Coronary artery (tissue), 2 donors: ENCODE measurements at regions not wholly inside any gene's neighbourhood (a gene's known extent, or its start where the extent isn't known, plus 50 kb on each side); places are given as distances from the start of the nearest gene placed in this dataset.

Experiments used
- DNase-seq: peaks from one replicate; pipeline ENCODE4 v3.0.0-alpha.2; 2017; ENCODE audit warnings: low spot score
- H3K27ac ChIP-seq, 2 donors: fragments of 200-600 bp; sonication (generic); one replicate each; pipeline ENCODE4 v1.5.1; 2016 to 2019
- H3K4me3 ChIP-seq: fragments of 200-600 bp; sonication (generic); 2 replicates; pipeline ENCODE4 v1.5.1; 2016; ENCODE audit warnings: mild to moderate bottlenecking, moderate library complexity
- TF ChIP-seq, protein P1 (sequence below): fragments of 200-600 bp; sonication (generic); IDR thresholded peaks from one replicate; pipeline ENCODE4 v1.5.1; 2019; ENCODE audit warnings: antibody characterized with exemption

GRCh38 chr10:131021246-131021895, 290.1 kb downstream of the TCERG1L start:
- H3K4me3 ChIP-seq = no peak overlapping the region
- TF ChIP-seq, protein P1, sequence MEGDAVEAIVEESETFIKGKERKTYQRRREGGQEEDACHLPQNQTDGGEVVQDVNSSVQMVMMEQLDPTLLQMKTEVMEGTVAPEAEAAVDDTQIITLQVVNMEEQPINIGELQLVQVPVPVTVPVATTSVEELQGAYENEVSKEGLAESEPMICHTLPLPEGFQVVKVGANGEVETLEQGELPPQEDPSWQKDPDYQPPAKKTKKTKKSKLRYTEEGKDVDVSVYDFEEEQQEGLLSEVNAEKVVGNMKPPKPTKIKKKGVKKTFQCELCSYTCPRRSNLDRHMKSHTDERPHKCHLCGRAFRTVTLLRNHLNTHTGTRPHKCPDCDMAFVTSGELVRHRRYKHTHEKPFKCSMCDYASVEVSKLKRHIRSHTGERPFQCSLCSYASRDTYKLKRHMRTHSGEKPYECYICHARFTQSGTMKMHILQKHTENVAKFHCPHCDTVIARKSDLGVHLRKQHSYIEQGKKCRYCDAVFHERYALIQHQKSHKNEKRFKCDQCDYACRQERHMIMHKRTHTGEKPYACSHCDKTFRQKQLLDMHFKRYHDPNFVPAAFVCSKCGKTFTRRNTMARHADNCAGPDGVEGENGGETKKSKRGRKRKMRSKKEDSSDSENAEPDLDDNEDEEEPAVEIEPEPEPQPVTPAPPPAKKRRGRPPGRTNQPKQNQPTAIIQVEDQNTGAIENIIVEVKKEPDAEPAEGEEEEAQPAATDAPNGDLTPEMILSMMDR = no peak
- no peak overlapping the region for H3K27ac ChIP-seq
- DNase-seq = no peak

GRCh38 chr10:131021969-131022368, 289.6 kb downstream of the TCERG1L start:
- TF ChIP-seq, protein P1 = no peak
- no peak for DNase-seq
- no peak overlapping the region for H3K27ac ChIP-seq
- no peak overlapping the region for H3K4me3 ChIP-seq

DNA sequence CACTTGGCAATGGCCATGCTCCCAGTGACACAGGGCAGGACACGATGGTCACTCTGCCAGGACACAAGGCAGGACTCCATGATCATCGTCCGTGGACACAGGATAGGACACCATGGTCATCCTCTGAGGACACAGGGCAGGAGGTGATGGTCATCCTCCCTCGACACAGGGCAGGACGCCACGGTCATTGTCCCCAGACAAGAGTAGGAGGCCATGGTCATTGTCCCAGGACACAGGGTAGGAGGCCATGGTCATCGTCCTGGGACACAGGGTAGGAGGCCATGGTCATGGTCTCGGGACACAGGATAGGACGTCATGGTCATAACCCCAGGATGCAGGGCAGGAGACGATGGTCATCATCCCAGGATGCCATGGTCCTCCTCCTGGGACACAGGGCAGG, 289.2 kb downstream of the TCERG1L start:
- TF ChIP-seq, protein P1 = no peak
- H3K27ac ChIP-seq = no peak overlapping the region
- no peak for DNase-seq
- H3K4me3 ChIP-seq = no peak overlapping the region

DNA sequence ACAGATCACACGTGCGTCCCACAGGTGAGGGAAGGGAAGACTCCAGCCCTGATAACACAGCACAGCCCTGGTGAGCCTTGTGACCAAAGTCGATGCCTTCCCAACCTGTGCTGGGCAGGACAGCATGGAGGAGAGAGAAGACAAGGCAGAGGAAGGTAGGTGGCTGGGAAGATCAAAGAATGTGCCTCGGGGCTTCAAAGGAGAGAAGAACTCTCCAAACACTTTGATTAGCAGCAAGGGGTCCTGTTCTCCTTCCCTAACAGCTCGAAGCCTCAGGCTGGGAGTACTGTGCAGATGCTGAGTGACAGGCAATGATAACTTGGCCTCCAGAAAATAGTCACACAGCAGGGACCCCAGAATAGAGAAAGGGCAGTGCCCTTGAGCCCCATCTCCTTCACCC, 288.5 kb downstream of the TCERG1L start:
- DNase-seq = no peak
- no peak overlapping the region for H3K4me3 ChIP-seq
- no peak overlapping the region for H3K27ac ChIP-seq
- TF ChIP-seq, protein P1 = no peak

- no peak for DNase-seq
- no peak overlapping the region for H3K4me3 ChIP-seq
- TF ChIP-seq, protein P1 = no peak
Measured at GRCh38 chr10:131024259-131025131, 287.0 kb downstream of the TCERG1L start.

DNA sequence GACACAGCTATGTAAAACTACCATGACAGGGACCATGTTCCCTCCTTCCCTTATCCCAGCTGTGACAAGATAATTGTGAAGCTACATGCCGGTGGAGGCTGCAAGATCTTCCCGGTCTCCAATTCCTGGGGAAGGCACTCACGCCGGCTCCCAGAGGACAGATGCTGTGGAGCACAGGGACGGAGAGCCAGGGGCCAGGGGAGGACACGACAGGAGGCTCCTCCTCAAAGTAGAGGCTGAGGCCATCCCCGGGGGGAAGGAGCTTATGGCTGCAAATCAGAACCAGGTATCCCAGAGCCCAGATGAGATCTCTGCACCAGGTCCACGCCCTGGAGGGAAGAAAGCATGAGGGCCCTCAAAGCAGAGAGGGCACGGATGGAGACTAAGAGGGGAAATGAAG, 286.2 kb downstream of the TCERG1L start:
- DNase-seq = no peak
- TF ChIP-seq, protein P1 = no peak
- H3K27ac ChIP-seq = no peak overlapping the region
- no peak overlapping the region for H3K4me3 ChIP-seq

More at GRCh38 chr10:131024259-131025131, 287.0 kb downstream of the TCERG1L start:
- no peak overlapping the region for H3K27ac ChIP-seq
